PC-9 (cell line): ENCODE measurements at regions not wholly inside any gene's neighbourhood (a gene's known extent, or its start where the extent isn't known, plus 50 kb on each side); places are given as distances from the start of the nearest gene placed in this dataset.

ENCODE experiments used
- CTCF ChIP-seq: fragments of 200-600 bp; sonication (generic); conservative IDR thresholded peaks from 2 replicates; pipeline ENCODE4 v1.6.1; 2017; ENCODE audit warnings: mixed run types, antibody characterized with exemption, mild to moderate bottlenecking, moderate library complexity
- EZH2 ChIP-seq: fragments of 200-600 bp; sonication (generic); IDR thresholded peaks from 2 replicates; pipeline ENCODE4 v1.8.0; 2017; ENCODE audit warnings: antibody characterized with exemption, low read depth

- TF ChIP-seq CTCF, result no peak
- no peak for TF ChIP-seq EZH2
Observed at GRCh38 chr21:41566500-41567014, 58.6 kb upstream of the TMPRSS2 start.
